ENCODE measurements at regions not wholly inside any gene's neighbourhood (a gene's known extent, or its start where the extent isn't known, plus 50 kb on each side); places are given as distances from the start of the nearest gene placed in this dataset.
"Not testable (repeated sequence)": the region's sequence is repeated elsewhere in the genome, so short reads cannot be mapped to it uniquely, and the experiment has no call there.

DNA sequence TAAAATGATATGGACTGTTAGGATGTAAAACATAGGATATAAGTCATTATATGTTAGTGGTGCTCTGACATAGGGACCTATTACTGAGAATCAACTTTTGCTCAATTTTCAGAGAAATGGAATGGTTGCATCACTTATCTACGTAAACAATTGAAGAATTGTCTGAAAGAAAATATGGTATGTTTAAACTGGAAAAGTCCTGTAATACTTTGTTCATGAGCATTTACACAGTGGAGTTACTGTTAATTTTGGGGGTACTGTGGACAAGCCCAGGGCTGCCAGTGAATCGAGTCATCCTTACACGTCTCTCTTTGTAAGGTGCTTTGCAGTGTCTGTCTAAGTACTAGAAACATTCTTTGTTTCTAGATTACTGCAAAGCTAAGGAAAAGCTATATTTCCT is 152.0 kb downstream of the ZNF22 start:
- 0 out of 2 replicates have a peak, but pooled peaks cover 2% of the 10 kb centered on the region for H3K27me3 ChIP-seq (ENCODE audit: low read length)
- H3K79me2 ChIP-seq (ENCODE audit: low read length) = no peaks in the 10 kb centered on the region
- no peak overlapping the region for H3K27ac ChIP-seq (ENCODE audit: low read length)
- no peaks in the 10 kb centered on the region for H4K20me1 ChIP-seq (ENCODE audit: insufficient read depth, low read depth, low read length)
- no peak overlapping the region for H3K4me2 ChIP-seq (ENCODE audit: low read depth, low read length, poor library complexity, severe bottlenecking)
- H3K4me3 ChIP-seq (ENCODE audit: low read length) = no peak overlapping the region
- no peak overlapping the region for H2AFZ ChIP-seq (ENCODE audit: low read length)
- H3K9me2 ChIP-seq (replicated peaks; ENCODE audit: insufficient read depth, low read length) = no peaks in the 10 kb centered on the region
- no peaks in the 10 kb centered on the region for H3K9me3 ChIP-seq (ENCODE audit: low read length)
- DNase-seq = no peak
- no peaks in the 10 kb centered on the region for H3K4me1 ChIP-seq (ENCODE audit: low read length)
- H3K9ac ChIP-seq (ENCODE audit: low read length) = no peak overlapping the region
- no peaks in the 10 kb centered on the region for H3K36me3 ChIP-seq (ENCODE audit: insufficient read depth, low read length)

DNA sequence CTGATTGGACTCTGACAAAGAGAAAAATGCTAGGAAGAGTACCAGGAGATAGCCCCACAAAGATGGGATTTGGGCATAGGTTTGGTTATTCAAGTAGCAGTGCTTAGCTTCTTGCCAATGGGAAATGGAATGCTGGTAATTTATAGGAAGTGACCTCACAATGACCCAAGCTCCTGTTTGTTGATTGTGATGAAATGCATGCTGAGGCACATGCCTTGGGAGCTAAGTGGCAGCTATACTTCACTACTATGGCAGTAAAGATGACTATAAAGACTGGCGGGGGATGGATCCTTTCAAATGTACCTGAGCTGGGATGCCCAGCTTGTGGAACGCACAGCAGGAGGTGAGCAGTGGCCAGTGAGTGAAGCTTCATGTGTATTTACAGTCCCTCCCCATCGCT is 153.8 kb downstream of the ZNF22 start:
- H3K9me2 ChIP-seq (replicated peaks; ENCODE audit: insufficient read depth, low read length) = no peaks in the 10 kb centered on the region
- H3K4me2 ChIP-seq (ENCODE audit: low read depth, low read length, poor library complexity, severe bottlenecking) = no peak overlapping the region
- H4K20me1 ChIP-seq (ENCODE audit: insufficient read depth, low read depth, low read length) = no peaks in the 10 kb centered on the region
- DNase-seq = no peak
- H3K9me3 ChIP-seq (ENCODE audit: low read length) = no peaks in the 10 kb centered on the region
- H2AFZ ChIP-seq (ENCODE audit: low read length) = no peak overlapping the region
- 0 out of 2 replicates have a peak, but pooled peaks cover 2% of the 10 kb centered on the region for H3K27me3 ChIP-seq (ENCODE audit: low read length)
- no peaks in the 10 kb centered on the region for H3K36me3 ChIP-seq (ENCODE audit: insufficient read depth, low read length)
- no peak overlapping the region for H3K9ac ChIP-seq (ENCODE audit: low read length)
- no peak overlapping the region for H3K4me3 ChIP-seq (ENCODE audit: low read length)
- no peaks in the 10 kb centered on the region for H3K4me1 ChIP-seq (ENCODE audit: low read length)
- H3K79me2 ChIP-seq (ENCODE audit: low read length) = no peaks in the 10 kb centered on the region
- no peak overlapping the region for H3K27ac ChIP-seq (ENCODE audit: low read length)

DNA sequence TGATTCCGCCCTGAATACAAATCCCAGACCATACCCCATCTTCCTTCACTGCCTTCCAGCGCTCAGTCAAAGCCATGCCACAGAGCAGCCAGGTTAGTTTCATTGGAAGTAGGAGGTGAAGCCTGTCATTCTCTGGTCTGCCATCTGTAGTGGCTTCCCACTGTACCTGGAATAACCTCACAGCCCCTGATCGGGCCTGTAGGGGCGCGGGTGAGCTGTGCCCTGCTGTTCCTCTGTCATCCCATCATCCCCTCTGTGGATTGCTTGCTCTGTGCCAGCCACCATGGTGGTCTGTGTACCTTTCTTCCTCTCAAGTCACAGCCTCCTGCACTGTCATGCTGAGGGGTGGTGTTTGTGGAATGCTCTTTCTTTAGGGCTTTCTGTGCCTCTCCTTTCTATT is 155.1 kb downstream of the ZNF22 start:
- no peak for DNase-seq
- no peak overlapping the region for H2AFZ ChIP-seq (ENCODE audit: low read length)

DNA sequence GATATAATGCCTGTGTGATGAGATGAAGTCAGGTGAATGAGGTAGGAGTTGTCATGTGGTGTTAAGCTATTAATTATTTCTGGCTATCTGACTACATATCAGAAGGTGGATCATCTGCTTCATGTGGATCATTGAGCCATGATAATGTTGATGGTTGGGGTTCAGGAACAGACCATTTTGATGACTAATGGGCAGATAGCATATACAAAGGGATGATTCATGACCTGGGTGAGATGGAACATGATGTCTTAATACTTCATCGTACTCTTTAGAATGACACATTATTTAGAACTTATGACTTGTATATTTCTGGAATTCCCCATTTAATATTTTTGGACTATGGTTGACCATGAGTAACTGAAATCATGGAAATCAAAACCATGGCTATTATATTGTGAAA is 155.1 kb downstream of the OR13A1 start:
- no peak overlapping the region for H2AFZ ChIP-seq (ENCODE audit: low read length)
- H3K9me2 ChIP-seq (replicated peaks; ENCODE audit: insufficient read depth, low read length) = no peaks in the 10 kb centered on the region
- H3K4me1 ChIP-seq (ENCODE audit: low read length) = no peaks in the 10 kb centered on the region
- no peak overlapping the region for H3K4me3 ChIP-seq (ENCODE audit: low read length)
- H3K79me2 ChIP-seq (ENCODE audit: low read length) = no peaks in the 10 kb centered on the region
- no peak overlapping the region for H3K27ac ChIP-seq (ENCODE audit: low read length)
- H3K9ac ChIP-seq (ENCODE audit: low read length) = no peak overlapping the region
- no peak for DNase-seq
- H4K20me1 ChIP-seq (ENCODE audit: insufficient read depth, low read depth, low read length) = no peaks in the 10 kb centered on the region
- no peaks in the 10 kb centered on the region for H3K9me3 ChIP-seq (ENCODE audit: low read length)
- no peak overlapping the region for H3K4me2 ChIP-seq (ENCODE audit: low read depth, low read length, poor library complexity, severe bottlenecking)
- no peaks in the 10 kb centered on the region for H3K27me3 ChIP-seq (ENCODE audit: low read length)
- H3K36me3 ChIP-seq (ENCODE audit: insufficient read depth, low read length) = no peaks in the 10 kb centered on the region

More for the DNA sequence above, 155.1 kb downstream of the ZNF22 start:
- H3K9me2 ChIP-seq (replicated peaks; ENCODE audit: insufficient read depth, low read length) = no peaks in the 10 kb centered on the region
- H3K79me2 ChIP-seq (ENCODE audit: low read length) = no peaks in the 10 kb centered on the region
- no peak overlapping the region for H3K4me3 ChIP-seq (ENCODE audit: low read length)
- no peak overlapping the region for H3K27ac ChIP-seq (ENCODE audit: low read length)
- H3K4me2 ChIP-seq (ENCODE audit: low read depth, low read length, poor library complexity, severe bottlenecking) = no peak overlapping the region
- no peak overlapping the region for H3K9ac ChIP-seq (ENCODE audit: low read length)
- H3K27me3 ChIP-seq (ENCODE audit: low read length) = 0 out of 2 replicates have a peak, but pooled peaks cover 2% of the 10 kb centered on the region
- no peaks in the 10 kb centered on the region for H3K4me1 ChIP-seq (ENCODE audit: low read length)
- no peaks in the 10 kb centered on the region for H4K20me1 ChIP-seq (ENCODE audit: insufficient read depth, low read depth, low read length)
- no peaks in the 10 kb centered on the region for H3K9me3 ChIP-seq (ENCODE audit: low read length)
- no peaks in the 10 kb centered on the region for H3K36me3 ChIP-seq (ENCODE audit: insufficient read depth, low read length)

DNA sequence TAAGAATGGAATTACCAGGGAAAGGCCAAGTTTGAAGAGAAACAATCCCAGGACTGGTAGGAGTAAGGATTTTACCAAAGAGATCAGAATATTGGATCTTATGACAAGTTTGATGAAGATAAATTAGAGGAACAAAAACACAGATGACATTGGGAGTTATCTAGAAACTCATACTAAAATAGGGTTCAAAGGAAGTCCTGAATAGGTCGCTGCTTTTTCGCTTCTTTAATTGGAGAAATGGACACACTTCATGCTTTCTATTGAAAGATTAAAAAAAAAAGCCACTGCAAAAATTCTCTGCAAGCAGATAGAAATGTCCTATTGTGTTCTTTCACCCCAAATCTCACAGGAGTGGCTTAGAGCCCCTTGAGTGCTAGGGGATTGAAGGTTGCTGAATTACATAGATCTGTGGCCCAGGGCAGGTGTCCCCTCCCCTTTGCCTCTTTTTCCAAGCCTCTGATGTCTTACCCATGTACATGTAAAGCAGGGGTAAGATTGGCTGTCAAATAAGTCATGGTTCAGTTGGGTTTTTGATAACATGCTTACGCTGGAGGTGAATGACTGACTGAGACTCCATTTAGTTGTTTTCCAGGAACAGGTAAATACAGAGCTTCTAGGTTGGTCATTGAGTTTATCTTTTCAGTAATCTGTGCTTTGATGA is 152.0 kb downstream of the OR13A1 start:
- no peak overlapping the region for H3K4me3 ChIP-seq (ENCODE audit: low read length)
- no peaks in the 10 kb centered on the region for H3K9me2 ChIP-seq (replicated peaks; ENCODE audit: insufficient read depth, low read length)
- no peaks in the 10 kb centered on the region for H4K20me1 ChIP-seq (ENCODE audit: insufficient read depth, low read depth, low read length)
- H3K4me1 ChIP-seq (ENCODE audit: low read length) = no peaks in the 10 kb centered on the region
- no peak for DNase-seq
- no peaks in the 10 kb centered on the region for H3K9me3 ChIP-seq (ENCODE audit: low read length)
- H3K79me2 ChIP-seq (ENCODE audit: low read length) = no peaks in the 10 kb centered on the region
- no peak overlapping the region for H2AFZ ChIP-seq (ENCODE audit: low read length)
- H3K4me2 ChIP-seq (ENCODE audit: low read depth, low read length, poor library complexity, severe bottlenecking) = no peak overlapping the region
- H3K27me3 ChIP-seq (ENCODE audit: low read length) = no peaks in the 10 kb centered on the region
- no peak overlapping the region for H3K27ac ChIP-seq (ENCODE audit: low read length)
- H3K36me3 ChIP-seq (ENCODE audit: insufficient read depth, low read length) = no peaks in the 10 kb centered on the region
- no peak overlapping the region for H3K9ac ChIP-seq (ENCODE audit: low read length)

DNA sequence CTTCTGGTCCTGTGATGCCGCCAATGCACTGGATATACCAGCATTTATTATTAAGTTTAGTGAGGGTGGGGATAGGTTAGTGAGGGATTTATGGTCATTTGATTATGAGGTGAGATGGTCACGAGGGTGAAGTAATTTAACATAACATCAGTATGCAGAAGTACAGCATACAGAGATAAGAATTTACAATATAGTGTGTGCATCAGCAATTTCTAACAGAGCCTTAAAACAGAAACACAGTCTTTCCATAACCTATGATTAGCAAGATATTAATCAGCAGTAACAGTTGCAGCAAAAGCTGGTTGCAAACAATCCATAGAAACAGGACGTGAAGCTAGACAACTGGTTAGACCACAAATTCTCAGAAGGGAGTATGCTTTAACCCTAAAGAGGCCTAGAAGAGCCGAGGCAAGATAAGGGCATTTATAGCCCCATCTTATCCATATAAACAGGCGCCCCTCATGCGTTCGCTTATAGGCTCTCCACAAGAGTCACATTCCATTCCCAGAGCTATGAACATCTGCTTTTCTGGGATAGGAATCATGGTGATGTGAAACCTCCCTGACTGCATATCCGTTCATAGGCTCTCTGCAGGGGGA is 139.8 kb downstream of the OR13A1 start:
- not testable (repeated sequence) for H2AFZ ChIP-seq (ENCODE audit: low read length); H3K36me3 ChIP-seq (ENCODE audit: insufficient read depth, low read length); H3K4me2 ChIP-seq (ENCODE audit: low read depth, low read length, poor library complexity, severe bottlenecking); H3K4me1 ChIP-seq (ENCODE audit: low read length); H3K4me3 ChIP-seq (ENCODE audit: low read length); DNase-seq; H3K9me2 ChIP-seq (replicated peaks; ENCODE audit: insufficient read depth, low read length); H3K79me2 ChIP-seq (ENCODE audit: low read length); H3K9me3 ChIP-seq (ENCODE audit: low read length); H4K20me1 ChIP-seq (ENCODE audit: insufficient read depth, low read depth, low read length); H3K27ac ChIP-seq (ENCODE audit: low read length); H3K27me3 ChIP-seq (ENCODE audit: low read length); H3K9ac ChIP-seq (ENCODE audit: low read length)

DNA sequence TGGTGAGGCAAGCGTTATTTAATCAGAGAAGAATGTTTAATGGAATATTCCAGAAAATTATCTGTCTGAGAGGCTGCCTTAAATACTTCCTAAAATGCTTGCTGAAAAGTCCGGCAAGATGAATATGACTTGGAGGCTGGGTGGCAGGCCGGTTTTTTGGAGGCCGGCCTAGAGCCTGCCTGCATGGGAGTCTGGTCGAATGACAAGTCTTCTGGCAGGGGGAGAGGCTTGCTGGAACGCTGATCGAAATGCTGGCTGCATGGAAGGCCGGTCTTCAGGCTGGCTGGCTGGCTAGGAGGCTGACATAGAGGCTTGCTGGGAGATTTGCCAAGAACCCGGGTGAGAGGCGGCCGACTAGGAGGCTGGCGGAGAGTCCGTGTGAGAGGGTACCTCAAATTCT is 135.7 kb downstream of the OR13A1 start:
- Histone ChIP-seq H3K9me3 (ENCODE audit: low read length) (no peaks in the 10 kb centered on the region), H3K36me3 (ENCODE audit: insufficient read depth, low read length) (no peaks in the 10 kb centered on the region), H3K4me3 (ENCODE audit: low read length) (no peak overlapping the region), H2AFZ (ENCODE audit: low read length) (no peak overlapping the region), H3K4me1 (ENCODE audit: low read length) (no peaks in the 10 kb centered on the region), H3K27me3 (ENCODE audit: low read length) (no peaks in the 10 kb centered on the region), H3K4me2 (ENCODE audit: low read depth, low read length, poor library complexity, severe bottlenecking) (no peak overlapping the region), H3K27ac (ENCODE audit: low read length) (no peak overlapping the region), H3K79me2 (ENCODE audit: low read length) (no peaks in the 10 kb centered on the region), H3K9me2 (replicated peaks; ENCODE audit: insufficient read depth, low read length) (no peaks in the 10 kb centered on the region), H3K9ac (ENCODE audit: low read length) (no peak overlapping the region), H4K20me1 (ENCODE audit: insufficient read depth, low read depth, low read length) (no peaks in the 10 kb centered on the region)
- DNase-seq = no peak

DNA sequence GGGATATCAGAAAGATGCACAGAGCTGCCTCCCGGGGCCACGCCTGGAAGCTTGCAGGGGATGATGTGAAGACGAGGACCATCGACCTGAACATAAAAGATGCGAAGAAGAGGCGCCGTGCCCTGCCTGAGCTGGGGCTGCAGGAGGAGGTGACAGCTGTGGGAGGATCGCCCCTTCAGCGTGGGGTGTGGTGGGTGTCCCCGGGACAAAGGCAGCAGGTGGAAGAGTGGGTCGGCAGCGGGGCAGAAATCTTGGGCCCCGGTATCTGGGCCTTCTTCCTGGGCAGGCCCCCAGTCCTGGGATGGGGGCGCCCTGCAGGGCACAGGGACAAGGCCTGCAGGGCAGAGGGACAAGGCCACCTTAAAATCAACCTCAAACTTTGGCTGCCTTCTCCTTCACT is 134.9 kb downstream of the OR13A1 start:
- Histone ChIP-seq H3K4me1 (ENCODE audit: low read length) (no peaks in the 10 kb centered on the region), H3K9me3 (ENCODE audit: low read length) (no peaks in the 10 kb centered on the region), H3K27me3 (ENCODE audit: low read length) (no peaks in the 10 kb centered on the region), H2AFZ (ENCODE audit: low read length) (no peak overlapping the region), H3K9me2 (replicated peaks; ENCODE audit: insufficient read depth, low read length) (no peaks in the 10 kb centered on the region), H3K4me3 (ENCODE audit: low read length) (no peak overlapping the region), H3K79me2 (ENCODE audit: low read length) (no peaks in the 10 kb centered on the region), H4K20me1 (ENCODE audit: insufficient read depth, low read depth, low read length) (no peaks in the 10 kb centered on the region), H3K9ac (ENCODE audit: low read length) (no peak overlapping the region), H3K36me3 (ENCODE audit: insufficient read depth, low read length) (no peaks in the 10 kb centered on the region), H3K4me2 (ENCODE audit: low read depth, low read length, poor library complexity, severe bottlenecking) (no peak overlapping the region), H3K27ac (ENCODE audit: low read length) (no peak overlapping the region)
- DNase-seq = no peak
